ENCODE measurements at regions not wholly inside any gene's neighbourhood (a gene's known extent, or its start where the extent isn't known, plus 50 kb on each side); places are given as distances from the start of the nearest gene placed in this dataset.

DNA sequence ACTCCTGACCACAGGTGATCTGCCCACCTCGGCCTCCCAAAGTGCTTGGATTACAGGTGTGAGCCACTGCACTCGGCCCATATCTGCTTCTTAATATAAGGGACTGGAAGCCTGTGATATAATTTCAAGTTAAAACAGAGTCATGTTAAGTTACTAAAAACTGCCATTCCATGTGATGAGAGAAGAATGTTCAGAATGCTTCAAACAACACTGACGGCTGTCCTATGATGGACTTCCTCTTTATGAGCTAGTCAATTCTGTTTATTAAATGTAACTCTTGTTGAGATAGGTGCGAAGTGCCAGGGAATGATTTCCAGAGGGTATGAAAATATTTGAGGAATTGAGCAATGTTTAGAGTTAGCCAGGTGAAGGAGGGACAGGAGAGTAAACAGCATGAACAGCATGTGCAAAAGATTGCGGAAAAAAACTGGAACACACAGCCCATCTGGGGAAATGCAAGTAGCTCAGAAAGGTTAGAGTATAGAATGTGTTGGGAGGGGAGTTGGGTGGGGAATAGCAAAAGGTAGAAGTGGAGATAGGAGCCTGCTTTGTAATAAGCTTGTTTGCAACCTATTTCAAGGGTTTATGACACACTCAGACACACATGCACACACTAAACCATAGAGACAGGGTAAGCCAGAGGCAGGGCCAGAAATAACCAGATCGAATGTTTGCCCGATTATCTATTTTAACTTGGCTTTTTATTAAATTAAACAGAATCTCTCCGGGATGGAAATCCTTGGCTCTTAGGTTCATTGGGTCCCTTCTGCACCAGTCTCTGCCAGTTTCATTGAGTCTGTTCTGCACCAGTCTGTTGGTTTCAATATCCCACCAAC lies 135.6 kb upstream of the COX10 start:
- Histone ChIP-seq H3K9me3 (ENCODE audit: low read length) (no peaks in the 10 kb centered on the region), H2AFZ (ENCODE audit: low read depth, low read length) (no peak overlapping the region), H3K4me2 (ENCODE audit: low read length) (no peak overlapping the region), H4K20me1 (ENCODE audit: insufficient read depth) (no peaks in the 10 kb centered on the region), H3K9ac (ENCODE audit: low read length) (no peak overlapping the region), H3F3A (ENCODE audit: insufficient read depth, low read length, poor library complexity, severe bottlenecking) (no peaks in the 10 kb centered on the region), H3K27me3 (ENCODE audit: insufficient read depth, low read depth, low read length) (no peaks in the 10 kb centered on the region), H3K27ac (ENCODE audit: low read length) (no peak overlapping the region), H3K9me2 (ENCODE audit: insufficient read depth, low read length) (no peaks in the 10 kb centered on the region), H3K4me3 (ENCODE audit: low read length) (no peak overlapping the region), H3K79me2 (replicated peaks; ENCODE audit: insufficient read depth, low read length) (no peaks in the 10 kb centered on the region), H3K36me3 (ENCODE audit: insufficient read depth, low read length) (no peaks in the 10 kb centered on the region)
- TF ChIP-seq EP300 (conservative IDR thresholded peaks at IDR 0.05; ENCODE audit: poor library complexity, severe bottlenecking): no peak
- TF ChIP-seq POLR2AphosphoS5 (IDR thresholded peaks at IDR 0.05): no peak
- TF ChIP-seq, protein P1, sequence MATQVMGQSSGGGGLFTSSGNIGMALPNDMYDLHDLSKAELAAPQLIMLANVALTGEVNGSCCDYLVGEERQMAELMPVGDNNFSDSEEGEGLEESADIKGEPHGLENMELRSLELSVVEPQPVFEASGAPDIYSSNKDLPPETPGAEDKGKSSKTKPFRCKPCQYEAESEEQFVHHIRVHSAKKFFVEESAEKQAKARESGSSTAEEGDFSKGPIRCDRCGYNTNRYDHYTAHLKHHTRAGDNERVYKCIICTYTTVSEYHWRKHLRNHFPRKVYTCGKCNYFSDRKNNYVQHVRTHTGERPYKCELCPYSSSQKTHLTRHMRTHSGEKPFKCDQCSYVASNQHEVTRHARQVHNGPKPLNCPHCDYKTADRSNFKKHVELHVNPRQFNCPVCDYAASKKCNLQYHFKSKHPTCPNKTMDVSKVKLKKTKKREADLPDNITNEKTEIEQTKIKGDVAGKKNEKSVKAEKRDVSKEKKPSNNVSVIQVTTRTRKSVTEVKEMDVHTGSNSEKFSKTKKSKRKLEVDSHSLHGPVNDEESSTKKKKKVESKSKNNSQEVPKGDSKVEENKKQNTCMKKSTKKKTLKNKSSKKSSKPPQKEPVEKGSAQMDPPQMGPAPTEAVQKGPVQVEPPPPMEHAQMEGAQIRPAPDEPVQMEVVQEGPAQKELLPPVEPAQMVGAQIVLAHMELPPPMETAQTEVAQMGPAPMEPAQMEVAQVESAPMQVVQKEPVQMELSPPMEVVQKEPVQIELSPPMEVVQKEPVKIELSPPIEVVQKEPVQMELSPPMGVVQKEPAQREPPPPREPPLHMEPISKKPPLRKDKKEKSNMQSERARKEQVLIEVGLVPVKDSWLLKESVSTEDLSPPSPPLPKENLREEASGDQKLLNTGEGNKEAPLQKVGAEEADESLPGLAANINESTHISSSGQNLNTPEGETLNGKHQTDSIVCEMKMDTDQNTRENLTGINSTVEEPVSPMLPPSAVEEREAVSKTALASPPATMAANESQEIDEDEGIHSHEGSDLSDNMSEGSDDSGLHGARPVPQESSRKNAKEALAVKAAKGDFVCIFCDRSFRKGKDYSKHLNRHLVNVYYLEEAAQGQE (IDR thresholded peaks at IDR 0.05; ENCODE audit: borderline replicate concordance): no peak
- no peak for TF ChIP-seq MXI1 (conservative IDR thresholded peaks at IDR 0.05; ENCODE audit: poor library complexity, severe bottlenecking)
- TF ChIP-seq TAF1 (IDR thresholded peaks at IDR 0.05; ENCODE audit: low read depth): no peak
- TF ChIP-seq SMC3 (conservative IDR thresholded peaks at IDR 0.05; ENCODE audit: poor library complexity): no peak
- TF ChIP-seq, protein P2, sequence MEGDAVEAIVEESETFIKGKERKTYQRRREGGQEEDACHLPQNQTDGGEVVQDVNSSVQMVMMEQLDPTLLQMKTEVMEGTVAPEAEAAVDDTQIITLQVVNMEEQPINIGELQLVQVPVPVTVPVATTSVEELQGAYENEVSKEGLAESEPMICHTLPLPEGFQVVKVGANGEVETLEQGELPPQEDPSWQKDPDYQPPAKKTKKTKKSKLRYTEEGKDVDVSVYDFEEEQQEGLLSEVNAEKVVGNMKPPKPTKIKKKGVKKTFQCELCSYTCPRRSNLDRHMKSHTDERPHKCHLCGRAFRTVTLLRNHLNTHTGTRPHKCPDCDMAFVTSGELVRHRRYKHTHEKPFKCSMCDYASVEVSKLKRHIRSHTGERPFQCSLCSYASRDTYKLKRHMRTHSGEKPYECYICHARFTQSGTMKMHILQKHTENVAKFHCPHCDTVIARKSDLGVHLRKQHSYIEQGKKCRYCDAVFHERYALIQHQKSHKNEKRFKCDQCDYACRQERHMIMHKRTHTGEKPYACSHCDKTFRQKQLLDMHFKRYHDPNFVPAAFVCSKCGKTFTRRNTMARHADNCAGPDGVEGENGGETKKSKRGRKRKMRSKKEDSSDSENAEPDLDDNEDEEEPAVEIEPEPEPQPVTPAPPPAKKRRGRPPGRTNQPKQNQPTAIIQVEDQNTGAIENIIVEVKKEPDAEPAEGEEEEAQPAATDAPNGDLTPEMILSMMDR (IDR thresholded peaks at IDR 0.05; ENCODE audit: poor library complexity, severe bottlenecking): no peak
- no peak for TF ChIP-seq RAD21 (conservative IDR thresholded peaks at IDR 0.05)
- TF ChIP-seq EZH2 (IDR thresholded peaks at IDR 0.05; ENCODE audit: borderline replicate concordance, insufficient read depth, low read length, poor library complexity, severe bottlenecking): no peak

DNA sequence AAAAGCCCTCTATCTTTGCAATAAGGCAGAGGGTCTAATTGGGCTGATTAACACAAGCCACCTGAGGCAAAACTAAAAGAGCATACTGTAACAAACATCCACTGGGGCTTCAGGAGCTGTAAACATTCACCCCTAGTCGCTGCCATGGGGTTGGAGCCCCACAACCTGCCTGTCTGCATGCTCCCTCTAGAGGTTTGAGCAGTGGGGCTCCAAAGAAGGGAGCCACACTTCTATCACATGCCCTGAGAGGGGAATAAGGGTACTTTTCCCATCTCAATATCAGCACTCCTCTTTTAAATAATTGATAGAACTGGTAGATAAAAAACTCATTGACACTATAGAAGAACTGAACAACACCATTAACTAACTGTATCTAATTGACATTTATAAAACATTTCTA lies 130.1 kb upstream of the COX10 start:
- no peak overlapping the region for H3K4me2 ChIP-seq (ENCODE audit: low read length)
- H3K36me3 ChIP-seq (ENCODE audit: insufficient read depth, low read length): no peaks in the 10 kb centered on the region
- no peak overlapping the region for H3K4me3 ChIP-seq (ENCODE audit: low read length)
- TF ChIP-seq, protein P2 (IDR thresholded peaks at IDR 0.05; ENCODE audit: poor library complexity, severe bottlenecking): no peak
- TF ChIP-seq TAF1 (IDR thresholded peaks at IDR 0.05; ENCODE audit: low read depth) (no peak), EZH2 (IDR thresholded peaks at IDR 0.05; ENCODE audit: borderline replicate concordance, insufficient read depth, low read length, poor library complexity, severe bottlenecking) (no peak), SMC3 (conservative IDR thresholded peaks at IDR 0.05; ENCODE audit: poor library complexity) (no peak), RAD21 (conservative IDR thresholded peaks at IDR 0.05) (no peak), EP300 (conservative IDR thresholded peaks at IDR 0.05; ENCODE audit: poor library complexity, severe bottlenecking) (no peak), POLR2AphosphoS5 (IDR thresholded peaks at IDR 0.05) (no peak), MXI1 (conservative IDR thresholded peaks at IDR 0.05; ENCODE audit: poor library complexity, severe bottlenecking) (no peak)
- TF ChIP-seq, protein P1 (IDR thresholded peaks at IDR 0.05; ENCODE audit: borderline replicate concordance): no peak
- H3K9me3 ChIP-seq (ENCODE audit: low read length): peaks cover 4% of the 10 kb centered on the region
- H2AFZ ChIP-seq (ENCODE audit: low read depth, low read length): no peak overlapping the region
- H4K20me1 ChIP-seq (ENCODE audit: insufficient read depth): no peaks in the 10 kb centered on the region
- H3K27ac ChIP-seq (ENCODE audit: low read length): no peak overlapping the region
- H3K9ac ChIP-seq (ENCODE audit: low read length): no peak overlapping the region
- no peaks in the 10 kb centered on the region for H3F3A ChIP-seq (ENCODE audit: insufficient read depth, low read length, poor library complexity, severe bottlenecking)
- H3K79me2 ChIP-seq (replicated peaks; ENCODE audit: insufficient read depth, low read length): no peaks in the 10 kb centered on the region
- no peaks in the 10 kb centered on the region for H3K9me2 ChIP-seq (ENCODE audit: insufficient read depth, low read length)
- H3K27me3 ChIP-seq (ENCODE audit: insufficient read depth, low read depth, low read length): no peaks in the 10 kb centered on the region
